RWPE2 (cell line): ENCODE measurements at regions not wholly inside any gene's neighbourhood (a gene's known extent, or its start where the extent isn't known, plus 50 kb on each side); places are given as distances from the start of the nearest gene placed in this dataset.
"Not testable (repeated sequence)": the region's sequence is repeated elsewhere in the genome, so short reads cannot be mapped to it uniquely, and the experiment has no call there.

Experiments used
- ATAC-seq: fragments of 200-7000 bp; cut with Tn5 transposase; 3 replicates; pipeline ENCODE4 v1.9.1; 2021; ENCODE audit warnings: low read depth
- DNase-seq: peaks from one replicate; pipeline ENCODE4 v3.0.0-alpha.2; 2020; ENCODE audit warnings: low spot score
- H3K27ac ChIP-seq: fragments of 450-650 bp; 2 replicates; pipeline ENCODE4 v1.5.1; 2017; ENCODE audit warnings: mild to moderate bottlenecking; ENCODE audit not compliant: poor library complexity, severe bottlenecking
- H3K27me3 ChIP-seq: fragments of 250-450 bp; sonication (Bioruptor Pico); 2 replicates; pipeline ENCODE4 v1.5.1; 2021; ENCODE audit warnings: mild to moderate bottlenecking, moderate library complexity; ENCODE audit not compliant: insufficient read depth, poor library complexity, severe bottlenecking
- H3K36me3 ChIP-seq: fragments of 250-450 bp; sonication (Bioruptor Pico); 2 replicates; pipeline ENCODE4 v1.5.1; 2020; ENCODE audit warnings: low read depth, mild to moderate bottlenecking, moderate library complexity
- H3K4me1 ChIP-seq: fragments of 250-450 bp; sonication (Bioruptor Pico); 2 replicates; pipeline ENCODE4 v1.5.1; 2021; ENCODE audit warnings: mild to moderate bottlenecking, moderate library complexity; ENCODE audit not compliant: insufficient read depth, poor library complexity, severe bottlenecking
- H3K4me3 ChIP-seq: fragments of 250-450 bp; sonication (Bioruptor Pico); 2 replicates; pipeline ENCODE4 v1.5.1; 2021; ENCODE audit warnings: mild to moderate bottlenecking, moderate library complexity; ENCODE audit not compliant: severe bottlenecking
- H3K9me3 ChIP-seq: fragments of 250-450 bp; sonication (Bioruptor Pico); 2 replicates; pipeline ENCODE4 v1.5.1; 2021; ENCODE audit warnings: mild to moderate bottlenecking, moderate library complexity; ENCODE audit not compliant: severe bottlenecking
- CTCF ChIP-seq: fragments of 450-650 bp; IDR thresholded peaks from one replicate; pipeline ENCODE4 v1.5.1; 2017; ENCODE audit warnings: mild to moderate bottlenecking, moderate library complexity; ENCODE audit not compliant: poor library complexity, severe bottlenecking

- no peak for TF ChIP-seq CTCF
- H3K27ac ChIP-seq = no peak overlapping the region
- no peak overlapping the region for H3K4me3 ChIP-seq
- no peaks in the 10 kb centered on the region for H3K36me3 ChIP-seq
- H3K9me3 ChIP-seq = no peaks in the 10 kb centered on the region
- no peak for DNase-seq
- H3K27me3 ChIP-seq = peaks cover 4% of the 10 kb centered on the region
- H3K4me1 ChIP-seq = no peaks in the 10 kb centered on the region
- ATAC-seq = no peak
Observed at GRCh38 chr11:112706863-112707262, 254.4 kb upstream of the NCAM1 start.

- not testable (repeated sequence) for DNase-seq, H3K27me3 ChIP-seq, H3K27ac ChIP-seq, H3K9me3 ChIP-seq, H3K36me3 ChIP-seq, H3K4me1 ChIP-seq, H3K4me3 ChIP-seq, ATAC-seq
Observed at GRCh38 chr11:112714340-112714739, 246.9 kb upstream of the NCAM1 start.

- no peak for TF ChIP-seq CTCF
- Histone ChIP-seq H3K4me1 (no peaks in the 10 kb centered on the region), H3K9me3 (no peaks in the 10 kb centered on the region), H3K36me3 (no peaks in the 10 kb centered on the region), H3K4me3 (no peak overlapping the region), H3K27ac (no peak overlapping the region), H3K27me3 (peaks cover 4% of the 10 kb centered on the region)
- no peak for DNase-seq
- ATAC-seq = no peak
Observed at GRCh38 chr11:112715056-112715455, 246.2 kb upstream of the NCAM1 start.

GRCh38 chr11:112718483-112718882 lies 242.7 kb upstream of the NCAM1 start:
- TF ChIP-seq CTCF = no peak
- Histone ChIP-seq H3K9me3 (no peaks in the 10 kb centered on the region), H3K27me3 (no peaks in the 10 kb centered on the region), H3K4me3 (no peak overlapping the region), H3K27ac (no peak overlapping the region), H3K4me1 (no peaks in the 10 kb centered on the region), H3K36me3 (no peaks in the 10 kb centered on the region)
- no peak for DNase-seq
- no peak for ATAC-seq

GRCh38 chr11:112719736-112720525 lies 241.3 kb upstream of the NCAM1 start:
- Histone ChIP-seq H3K27me3 (no peaks in the 10 kb centered on the region), H3K36me3 (no peaks in the 10 kb centered on the region), H3K4me1 (no peaks in the 10 kb centered on the region), H3K27ac (no peak overlapping the region), H3K4me3 (no peak overlapping the region), H3K9me3 (no peaks in the 10 kb centered on the region)
- DNase-seq (no peak), ATAC-seq (no peak)
- TF ChIP-seq CTCF = no peak
